ENCODE measurements at regions not wholly inside any gene's neighbourhood (a gene's known extent, or its start where the extent isn't known, plus 50 kb on each side); places are given as distances from the start of the nearest gene placed in this dataset.
A peak's percentile ranks its signal among the peaks of the same experiment; 100 is the strongest.

- DNase-seq (ENCODE audit: low spot score) (no peak), ATAC-seq (ENCODE audit: low FRiP score) (no peak)
- TF ChIP-seq CTCF (IDR thresholded peaks at IDR 0.05), result no peak
These were observed 346.8 kb upstream of the KLF3 start for GRCh38 chr4:38317041-38317674.

GRCh38 chr4:38318737-38319455 lies 345.1 kb upstream of the KLF3 start:
- DNase-seq (ENCODE audit: low spot score) (peak; percentile 51), ATAC-seq (ENCODE audit: low FRiP score) (peak; percentile 93)
- no peak for TF ChIP-seq CTCF (IDR thresholded peaks at IDR 0.05)

GRCh38 chr4:38319456-38320342 lies 344.3 kb upstream of the KLF3 start:
- peak; percentile 93 for ATAC-seq (ENCODE audit: low FRiP score)

GRCh38 chr4:38320343-38320695 lies 343.7 kb upstream of the KLF3 start:
- no peak for ATAC-seq (ENCODE audit: low FRiP score)
- TF ChIP-seq CTCF (IDR thresholded peaks at IDR 0.05), result no peak
- DNase-seq (ENCODE audit: low spot score), result no peak

More at GRCh38 chr4:38319456-38320342, 344.3 kb upstream of the KLF3 start:
- DNase-seq (ENCODE audit: low spot score), result peak; percentile 100
- peak in 2 of 3 donors; percentile 94 for TF ChIP-seq CTCF (IDR thresholded peaks at IDR 0.05)

GRCh38 chr4:38320833-38321232 lies 343.2 kb upstream of the KLF3 start:
- ATAC-seq (ENCODE audit: low FRiP score) (no peak), DNase-seq (ENCODE audit: low spot score) (no peak)
- TF ChIP-seq CTCF (IDR thresholded peaks at IDR 0.05), result no peak

GRCh38 chr4:38322714-38323113 lies 341.3 kb upstream of the KLF3 start:
- no peak for DNase-seq (ENCODE audit: low spot score)
- no peak for ATAC-seq (ENCODE audit: low FRiP score)

More at GRCh38 chr4:38322714-38323113, 341.3 kb upstream of the KLF3 start:
- TF ChIP-seq CTCF (IDR thresholded peaks at IDR 0.05), result no peak
